Stimulated activated CD4-positive, alpha-beta T cell treated with anti-CD3 and anti-CD28 coated beads, Interleukin-4, amount 100 ng/mL, for 4 hours (primary cell): ENCODE measurements at regions not wholly inside any gene's neighbourhood (a gene's known extent, or its start where the extent isn't known, plus 50 kb on each side); places are given as distances from the start of the nearest gene placed in this dataset.

Source experiments
- DNase-seq, 2 experiments: peaks; one replicate each; pipeline ENCODE4 v3.0.0-alpha.2; 2020

DNA sequence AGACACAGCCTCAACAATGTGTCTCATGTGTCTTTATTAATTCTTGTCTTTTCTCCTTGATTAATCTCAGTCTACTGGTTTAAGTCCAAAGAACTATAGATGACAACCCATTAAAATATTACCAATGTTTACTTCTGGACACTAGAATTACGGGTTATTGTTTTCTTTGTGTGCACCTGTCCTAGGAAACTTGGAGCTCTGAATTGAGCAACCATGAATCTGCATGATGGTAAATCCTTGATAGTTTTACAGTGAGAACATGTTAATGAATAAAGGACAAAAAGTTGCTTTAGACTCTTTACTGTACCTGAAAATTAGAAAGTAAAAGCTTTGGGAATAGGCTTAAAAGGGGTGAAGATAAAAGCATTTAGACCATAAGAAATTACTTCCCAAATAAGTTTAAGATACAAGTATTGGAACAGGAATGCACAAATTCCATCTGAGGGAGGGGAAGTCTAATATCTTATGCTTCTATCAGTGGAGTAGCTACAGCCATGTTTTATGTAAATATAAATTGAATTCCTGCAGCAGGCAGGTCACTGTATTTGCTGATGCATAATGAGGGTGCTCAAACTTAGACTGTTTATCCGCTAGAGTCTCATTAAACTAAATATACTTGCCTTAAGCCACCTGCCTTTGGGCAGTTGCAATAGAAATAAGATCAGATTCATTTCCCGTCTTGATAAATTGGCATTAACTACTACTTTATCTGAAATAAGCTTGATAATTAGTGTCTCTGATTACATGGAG lies 603.7 kb upstream of the GCFC2 start:
- DNase-seq: no peak

GRCh38 chr2:76312236-76312635 lies 601.5 kb upstream of the GCFC2 start:
- DNase-seq: no peak

DNA sequence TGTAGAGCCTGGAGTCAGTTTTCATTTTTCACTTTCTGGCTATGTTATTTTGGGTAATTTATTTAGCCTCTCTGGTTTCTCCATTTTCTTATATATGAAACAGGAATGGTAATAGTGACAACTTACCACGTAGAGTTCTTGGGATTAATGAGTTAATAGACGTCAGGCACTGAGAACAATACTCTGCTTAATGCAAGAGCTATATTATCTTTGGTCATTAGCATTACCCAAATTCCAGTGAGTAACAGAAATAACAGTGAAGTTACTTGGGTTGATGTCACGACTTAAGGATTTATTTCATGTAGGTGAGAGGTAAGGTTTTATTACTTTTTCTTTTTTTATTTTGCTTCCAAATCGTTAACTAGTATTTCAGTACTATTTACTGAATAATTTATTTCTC lies 601.0 kb upstream of the GCFC2 start:
- DNase-seq: no peak

- DNase-seq: no peak
These were observed 600.3 kb upstream of the GCFC2 start for GRCh38 chr2:76310894-76311633.

- DNase-seq: no peak
These were observed 596.8 kb upstream of the GCFC2 start for GRCh38 chr2:76307495-76307894.

DNA sequence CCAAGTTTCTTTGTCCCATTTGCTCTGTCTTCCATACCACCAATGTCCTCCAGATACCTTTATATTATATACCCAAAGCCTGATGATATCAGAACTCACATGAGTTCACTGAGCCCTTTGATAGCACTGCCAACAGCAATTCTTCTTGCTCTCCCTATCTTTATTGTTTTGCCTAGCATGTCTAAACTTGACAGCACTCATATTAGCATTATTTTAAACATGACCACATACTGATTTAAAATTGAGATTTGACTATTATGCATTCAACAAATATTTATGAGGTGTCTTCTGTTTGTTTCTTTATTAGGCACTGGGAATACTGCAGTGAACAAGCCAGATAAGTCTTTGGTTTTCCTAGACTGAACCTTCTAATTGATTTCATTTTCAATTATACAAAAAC lies 587.3 kb upstream of the GCFC2 start:
- DNase-seq: no peak

- no peak for DNase-seq
These were observed 585.7 kb upstream of the GCFC2 start for GRCh38 chr2:76296438-76296837.

GRCh38 chr2:76295762-76296161 lies 585.0 kb upstream of the GCFC2 start:
- no peak for DNase-seq

GRCh38 chr2:76288598-76288997 lies 577.9 kb upstream of the GCFC2 start:
- DNase-seq: no peak

DNA sequence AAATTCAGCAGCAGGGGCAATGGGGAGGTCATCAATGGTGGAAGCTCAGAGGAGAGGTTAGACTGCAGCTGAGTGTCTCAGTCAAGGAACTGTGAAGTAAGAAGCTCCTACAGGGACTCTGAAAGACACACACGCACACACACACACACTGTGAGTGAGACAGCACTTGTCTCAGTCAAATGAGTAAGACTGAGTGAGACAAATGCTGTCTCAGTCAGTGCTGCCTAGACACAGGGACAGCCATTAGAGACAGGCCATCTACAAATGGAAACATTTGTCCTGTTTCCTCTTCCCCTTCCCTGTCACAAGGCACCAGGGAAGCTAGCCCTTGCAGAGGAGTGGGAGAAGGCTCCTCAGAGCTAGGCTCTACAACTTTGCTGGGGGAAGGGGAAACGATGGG lies 577.4 kb upstream of the GCFC2 start:
- no peak for DNase-seq

DNA sequence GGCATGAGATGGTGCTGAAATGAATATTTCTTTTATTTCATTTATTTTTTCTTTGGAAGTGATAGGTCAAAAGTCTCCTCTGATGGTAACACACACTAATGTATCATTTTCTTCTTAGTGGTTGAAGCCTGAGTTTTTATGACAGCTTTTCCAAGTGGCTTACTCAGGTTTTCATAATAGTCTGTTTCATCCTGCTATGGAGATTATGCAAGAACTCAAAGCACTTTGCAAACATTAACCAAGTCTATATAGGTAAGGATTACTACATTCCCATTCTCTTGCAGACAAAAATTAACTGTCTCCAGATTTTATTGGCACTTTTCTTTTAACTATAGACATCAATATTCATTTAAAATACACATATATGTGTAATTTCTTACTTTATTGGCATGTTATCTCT lies 572.6 kb upstream of the GCFC2 start:
- DNase-seq: no peak

DNA sequence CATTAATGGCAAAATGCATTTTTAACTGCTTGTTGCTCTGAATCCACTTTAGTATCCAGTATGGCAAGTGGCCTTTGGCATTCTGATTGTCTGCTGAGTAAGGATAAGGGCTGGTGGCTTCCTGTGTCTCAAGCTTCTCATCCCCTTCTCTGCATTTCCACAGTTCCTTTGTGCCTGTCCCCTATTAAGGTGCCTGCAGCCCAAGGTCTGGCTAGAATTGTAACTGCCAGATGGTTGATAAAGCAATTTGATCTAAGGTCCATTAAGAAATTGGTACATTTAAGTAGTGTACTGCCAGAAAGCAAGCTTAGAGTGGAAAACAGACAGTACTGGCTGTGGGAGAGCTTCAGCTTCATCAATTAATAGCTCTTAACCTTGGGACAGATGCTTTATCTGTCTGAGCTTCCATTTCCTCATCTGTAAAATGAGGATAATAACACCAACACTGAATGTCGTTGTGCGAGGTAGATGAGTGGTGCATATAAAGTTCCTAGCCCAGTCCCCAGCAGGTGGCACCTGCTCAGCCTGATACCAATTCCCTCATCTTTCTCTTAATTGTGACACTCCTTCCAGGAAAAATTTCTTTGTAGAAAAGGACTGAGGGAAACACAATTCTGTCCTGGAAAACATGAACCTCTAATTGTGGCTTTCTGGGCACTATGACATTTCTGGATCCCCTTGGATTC lies 570.6 kb upstream of the GCFC2 start:
- no peak for DNase-seq

DNA sequence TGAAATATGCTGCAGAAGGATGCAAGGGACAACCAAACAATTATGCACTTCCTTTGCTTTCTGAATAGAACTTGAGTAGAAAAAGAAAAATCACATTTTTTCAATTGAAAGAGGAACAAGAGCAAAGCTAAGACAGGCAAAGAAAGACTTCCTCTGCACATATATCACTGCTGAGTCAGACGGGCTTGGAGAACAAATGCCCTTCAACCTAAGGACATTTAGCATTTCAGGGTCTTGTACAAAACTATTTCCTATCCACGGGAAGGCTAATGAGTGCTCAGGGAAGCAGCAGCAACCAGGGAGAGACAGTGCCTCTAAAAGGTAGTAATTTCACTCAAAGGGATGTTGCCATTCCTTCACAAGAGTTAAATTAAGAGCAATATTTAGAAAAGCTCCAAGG lies 570.0 kb upstream of the GCFC2 start:
- no peak for DNase-seq

DNA sequence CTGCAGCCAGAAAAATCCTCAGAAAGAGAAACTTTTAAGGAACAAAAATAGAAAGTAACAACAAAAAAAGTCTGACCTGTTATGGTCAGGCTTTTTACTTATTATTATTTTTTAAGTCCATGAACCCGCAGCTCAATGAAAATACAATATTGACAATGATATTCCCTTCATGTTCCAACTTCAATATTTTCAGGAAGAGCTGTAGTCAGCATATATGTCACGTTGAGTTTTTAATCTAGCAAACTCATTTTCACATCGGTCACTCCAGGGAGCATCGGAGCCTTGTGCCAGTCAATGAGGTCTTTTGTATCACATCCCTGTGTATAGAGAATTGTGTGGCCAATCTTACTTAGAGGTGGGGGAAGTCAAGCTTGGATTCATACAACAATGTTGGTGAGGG lies 568.4 kb upstream of the GCFC2 start:
- DNase-seq: no peak

DNA sequence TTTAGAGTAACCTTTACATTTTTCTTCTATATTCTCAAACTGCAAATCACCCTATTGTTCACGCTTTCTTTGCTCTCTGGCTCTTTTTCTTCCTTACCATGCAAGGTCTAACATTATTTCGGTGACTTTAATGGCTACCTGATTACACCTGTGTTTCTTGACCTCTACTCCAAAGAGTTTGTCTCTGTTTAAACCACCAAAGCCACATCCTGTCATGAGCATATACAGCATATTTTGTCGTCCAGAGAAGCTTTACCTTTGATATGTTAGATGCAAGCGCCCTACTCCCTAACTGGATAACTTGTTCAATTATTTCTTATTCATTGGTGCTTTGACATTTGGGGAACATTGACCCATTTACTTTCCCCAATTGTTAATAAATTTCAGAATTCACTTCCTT lies 565.1 kb upstream of the GCFC2 start:
- DNase-seq: no peak

GRCh38 chr2:76274676-76275075 lies 564.0 kb upstream of the GCFC2 start:
- DNase-seq: no peak

GRCh38 chr2:76274160-76274559 lies 563.4 kb upstream of the GCFC2 start:
- DNase-seq: no peak

DNA sequence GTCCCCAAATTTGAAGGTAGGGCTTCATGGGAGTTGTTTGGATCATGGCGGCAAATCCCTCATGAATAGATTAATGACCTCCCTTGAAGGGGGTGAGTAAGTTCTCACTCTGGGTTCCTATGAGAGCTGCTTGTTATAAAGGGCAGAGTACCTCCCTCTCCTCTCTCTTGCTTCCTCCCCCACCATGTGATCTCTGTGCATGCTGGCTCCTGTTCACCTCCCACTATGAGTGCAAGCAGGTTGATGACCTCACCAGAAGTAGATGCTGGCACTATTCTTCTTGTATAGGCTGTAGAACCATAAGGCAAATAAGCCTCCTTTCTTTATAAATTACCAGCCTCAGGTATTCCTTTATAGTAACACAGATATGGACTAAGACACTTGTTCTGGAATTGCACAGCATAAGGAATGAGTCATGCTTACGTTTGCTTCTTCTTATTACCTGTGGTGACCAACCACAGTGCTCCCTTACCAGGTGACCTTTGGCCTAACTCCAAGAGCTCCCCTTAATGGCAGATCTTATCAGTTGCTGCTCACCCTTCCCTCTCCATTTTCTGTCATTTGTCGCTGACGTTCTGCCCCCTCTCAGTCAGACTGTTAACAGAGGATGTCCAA lies 559.5 kb upstream of the GCFC2 start:
- no peak for DNase-seq

- DNase-seq: no peak
These were observed 558.3 kb upstream of the GCFC2 start for GRCh38 chr2:76268902-76269620.

GRCh38 chr2:76268484-76268883 lies 557.8 kb upstream of the GCFC2 start:
- no peak for DNase-seq

DNA sequence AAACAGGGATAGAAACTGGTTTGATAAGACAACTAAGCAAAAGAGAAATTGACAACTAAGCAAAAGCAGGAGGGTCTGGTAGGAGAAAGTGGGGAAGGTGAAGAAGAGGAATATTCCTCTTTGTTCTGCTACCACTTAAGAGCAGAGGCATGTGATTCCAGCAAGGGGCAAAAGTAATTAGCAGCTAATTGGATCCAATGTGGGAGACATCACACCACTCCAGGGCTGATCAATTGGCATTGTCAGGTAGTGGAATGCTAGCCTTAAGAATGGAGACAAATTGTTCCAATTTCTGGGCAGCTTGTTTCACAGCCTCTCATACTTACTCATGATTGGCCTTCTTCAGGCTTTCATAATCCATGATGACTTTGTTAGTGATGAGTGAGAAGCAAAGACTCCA lies 547.1 kb upstream of the GCFC2 start:
- no peak for DNase-seq

GRCh38 chr2:76256458-76257088 lies 545.9 kb upstream of the GCFC2 start:
- DNase-seq: no peak
